ENCODE measurements at regions not wholly inside any gene's neighbourhood (a gene's known extent, or its start where the extent isn't known, plus 50 kb on each side); places are given as distances from the start of the nearest gene placed in this dataset.

- no peak overlapping the region for H3K4me3 Mint-ChIP-seq
Measured at GRCh38 chr5:91850031-91850430, 466.9 kb upstream of the ARRDC3 start.

GRCh38 chr5:91849069-91849468, 466.0 kb upstream of the ARRDC3 start:
- intact Hi-C loops (cut with micrococcal nuclease) = no loop called here
- no peaks in the 10 kb centered on the region for H3K36me3 Mint-ChIP-seq (ENCODE audit: low read depth)

More at GRCh38 chr5:91850031-91850430, 466.9 kb upstream of the ARRDC3 start:
- no peak for DNase-seq
- no peaks in the 10 kb centered on the region for H3K9me3 Mint-ChIP-seq
- no peak overlapping the region for H3K27ac Mint-ChIP-seq
- no peaks in the 10 kb centered on the region for H3K27me3 Mint-ChIP-seq
- intact Hi-C loops (cut with micrococcal nuclease) = no loop called here
- H3K4me1 Mint-ChIP-seq = no peaks in the 10 kb centered on the region
- H3K36me3 Mint-ChIP-seq (ENCODE audit: low read depth) = no peaks in the 10 kb centered on the region

GRCh38 chr5:91848453-91848852, 465.3 kb upstream of the ARRDC3 start:
- DNase-seq = no peak
- Mint-ChIP-seq H3K27me3 (no peaks in the 10 kb centered on the region), H3K4me3 (no peak overlapping the region), H3K36me3 (ENCODE audit: low read depth) (no peaks in the 10 kb centered on the region), H3K27ac (no peak overlapping the region), H3K4me1 (no peaks in the 10 kb centered on the region), H3K9me3 (no peaks in the 10 kb centered on the region)
- intact Hi-C loops (cut with micrococcal nuclease) = no loop called here

More at GRCh38 chr5:91849069-91849468, 466.0 kb upstream of the ARRDC3 start:
- H3K4me3 Mint-ChIP-seq = no peak overlapping the region
- H3K27me3 Mint-ChIP-seq = no peaks in the 10 kb centered on the region
- no peaks in the 10 kb centered on the region for H3K4me1 Mint-ChIP-seq
- H3K27ac Mint-ChIP-seq = no peak overlapping the region
- H3K9me3 Mint-ChIP-seq = no peaks in the 10 kb centered on the region
- no peak for DNase-seq

GRCh38 chr5:91841423-91841822, 458.3 kb upstream of the ARRDC3 start:
- no peaks in the 10 kb centered on the region for H3K9me3 Mint-ChIP-seq
- H3K27ac Mint-ChIP-seq = no peak overlapping the region
- no peaks in the 10 kb centered on the region for H3K4me1 Mint-ChIP-seq
- DNase-seq = no peak
- H3K27me3 Mint-ChIP-seq = no peaks in the 10 kb centered on the region
- intact Hi-C loops (cut with micrococcal nuclease) = no loop called here
- H3K4me3 Mint-ChIP-seq = no peak overlapping the region
- H3K36me3 Mint-ChIP-seq (ENCODE audit: low read depth) = no peaks in the 10 kb centered on the region

GRCh38 chr5:91840412-91840811, 457.3 kb upstream of the ARRDC3 start:
- Mint-ChIP-seq H3K27ac (no peak overlapping the region), H3K27me3 (no peaks in the 10 kb centered on the region), H3K4me3 (no peak overlapping the region), H3K36me3 (ENCODE audit: low read depth) (no peaks in the 10 kb centered on the region), H3K4me1 (no peaks in the 10 kb centered on the region), H3K9me3 (no peaks in the 10 kb centered on the region)
- DNase-seq = no peak
- intact Hi-C loops (cut with micrococcal nuclease) = no loop called here

- Mint-ChIP-seq H3K4me1 (no peaks in the 10 kb centered on the region), H3K4me3 (no peak overlapping the region), H3K9me3 (no peaks in the 10 kb centered on the region), H3K27me3 (no peaks in the 10 kb centered on the region), H3K36me3 (ENCODE audit: low read depth) (no peaks in the 10 kb centered on the region), H3K27ac (no peak overlapping the region)
- DNase-seq = no peak
- intact Hi-C loops (cut with micrococcal nuclease) = no loop called here
Measured at GRCh38 chr5:91839721-91840120, 456.6 kb upstream of the ARRDC3 start.

- no peak overlapping the region for H3K27ac Mint-ChIP-seq
- H3K27me3 Mint-ChIP-seq = no peaks in the 10 kb centered on the region
- no peaks in the 10 kb centered on the region for H3K36me3 Mint-ChIP-seq (ENCODE audit: low read depth)
- H3K4me3 Mint-ChIP-seq = no peak overlapping the region
- DNase-seq = no peak
- intact Hi-C loops (cut with micrococcal nuclease) = no loop called here
- H3K9me3 Mint-ChIP-seq = no peaks in the 10 kb centered on the region
- no peaks in the 10 kb centered on the region for H3K4me1 Mint-ChIP-seq
Measured at GRCh38 chr5:91839233-91839632, 456.1 kb upstream of the ARRDC3 start.

GRCh38 chr5:91830361-91830953, 447.3 kb upstream of the ARRDC3 start:
- Mint-ChIP-seq H3K27me3 (no peaks in the 10 kb centered on the region), H3K27ac (no peak overlapping the region), H3K9me3 (no peaks in the 10 kb centered on the region), H3K4me1 (no peaks in the 10 kb centered on the region), H3K36me3 (ENCODE audit: low read depth) (no peaks in the 10 kb centered on the region), H3K4me3 (no peak overlapping the region)
- no peak for DNase-seq
- intact Hi-C loops (cut with micrococcal nuclease) = no loop called here

- no peak for DNase-seq
- H3K27me3 Mint-ChIP-seq = no peaks in the 10 kb centered on the region
- H3K27ac Mint-ChIP-seq = no peak overlapping the region
- no peaks in the 10 kb centered on the region for H3K9me3 Mint-ChIP-seq
- no peak overlapping the region for H3K4me3 Mint-ChIP-seq
- no peaks in the 10 kb centered on the region for H3K36me3 Mint-ChIP-seq (ENCODE audit: low read depth)
- intact Hi-C loops (cut with micrococcal nuclease) = no loop called here
- no peaks in the 10 kb centered on the region for H3K4me1 Mint-ChIP-seq
Measured at GRCh38 chr5:91825618-91826017, 442.5 kb upstream of the ARRDC3 start.

- no peak for DNase-seq
- H3K27me3 Mint-ChIP-seq = no peaks in the 10 kb centered on the region
- no peaks in the 10 kb centered on the region for H3K36me3 Mint-ChIP-seq (ENCODE audit: low read depth)
- no peaks in the 10 kb centered on the region for H3K9me3 Mint-ChIP-seq
- no peak overlapping the region for H3K27ac Mint-ChIP-seq
- no peaks in the 10 kb centered on the region for H3K4me1 Mint-ChIP-seq
- H3K4me3 Mint-ChIP-seq = no peak overlapping the region
- intact Hi-C loops (cut with micrococcal nuclease) = no loop called here
Measured at GRCh38 chr5:91824406-91824805, 441.3 kb upstream of the ARRDC3 start.

GRCh38 chr5:91820874-91821273, 437.8 kb upstream of the ARRDC3 start:
- Mint-ChIP-seq H3K4me1 (no peaks in the 10 kb centered on the region), H3K9me3 (no peaks in the 10 kb centered on the region), H3K36me3 (ENCODE audit: low read depth) (no peaks in the 10 kb centered on the region), H3K27me3 (no peaks in the 10 kb centered on the region), H3K4me3 (no peak overlapping the region), H3K27ac (no peak overlapping the region)
- intact Hi-C loops (cut with micrococcal nuclease) = no loop called here
- no peak for DNase-seq

GRCh38 chr5:91816681-91817080, 433.6 kb upstream of the ARRDC3 start:
- Mint-ChIP-seq H3K27ac (no peak overlapping the region), H3K9me3 (no peaks in the 10 kb centered on the region), H3K36me3 (ENCODE audit: low read depth) (no peaks in the 10 kb centered on the region), H3K4me1 (no peaks in the 10 kb centered on the region), H3K27me3 (no peaks in the 10 kb centered on the region), H3K4me3 (no peak overlapping the region)
- no peak for DNase-seq
- intact Hi-C loops (cut with micrococcal nuclease) = no loop called here

GRCh38 chr5:91797576-91797975, 414.5 kb upstream of the ARRDC3 start:
- no peaks in the 10 kb centered on the region for H3K36me3 Mint-ChIP-seq (ENCODE audit: low read depth)
- intact Hi-C loops (cut with micrococcal nuclease) = no loop called here
- H3K4me3 Mint-ChIP-seq = no peak overlapping the region
- H3K27ac Mint-ChIP-seq = no peak overlapping the region
- no peak for DNase-seq
- peaks cover 11% of the 10 kb centered on the region for H3K9me3 Mint-ChIP-seq
- H3K4me1 Mint-ChIP-seq = no peaks in the 10 kb centered on the region
- no peaks in the 10 kb centered on the region for H3K27me3 Mint-ChIP-seq

- H3K9me3 Mint-ChIP-seq = no peaks in the 10 kb centered on the region
- no peak overlapping the region for H3K27ac Mint-ChIP-seq
- no peaks in the 10 kb centered on the region for H3K4me1 Mint-ChIP-seq
- no peak overlapping the region for H3K4me3 Mint-ChIP-seq
- no peaks in the 10 kb centered on the region for H3K27me3 Mint-ChIP-seq
- H3K36me3 Mint-ChIP-seq (ENCODE audit: low read depth) = no peaks in the 10 kb centered on the region
- intact Hi-C loops (cut with micrococcal nuclease) = no loop called here
- no peak for DNase-seq
Measured at GRCh38 chr5:91794856-91795548, 411.9 kb upstream of the ARRDC3 start.

GRCh38 chr5:91794455-91794854, 411.3 kb upstream of the ARRDC3 start:
- intact Hi-C loops (cut with micrococcal nuclease) = no loop called here
- no peak for DNase-seq

More at GRCh38 chr5:91794455-91794854, 411.3 kb upstream of the ARRDC3 start:
- H3K27me3 Mint-ChIP-seq = no peaks in the 10 kb centered on the region
- H3K27ac Mint-ChIP-seq = no peak overlapping the region
- no peak overlapping the region for H3K4me3 Mint-ChIP-seq
- H3K36me3 Mint-ChIP-seq (ENCODE audit: low read depth) = no peaks in the 10 kb centered on the region
- no peaks in the 10 kb centered on the region for H3K9me3 Mint-ChIP-seq
- H3K4me1 Mint-ChIP-seq = no peaks in the 10 kb centered on the region

Measured in activated CD4-positive, alpha-beta T cell treated with anti-CD3 and anti-CD28 coated beads, Interleukin-2, amount 10 ng/mL, durations not matched to agents 24 days and 14 days (primary cell).